ENCODE measurements at regions not wholly inside any gene's neighbourhood (a gene's known extent, or its start where the extent isn't known, plus 50 kb on each side); places are given as distances from the start of the nearest gene placed in this dataset.

DNA sequence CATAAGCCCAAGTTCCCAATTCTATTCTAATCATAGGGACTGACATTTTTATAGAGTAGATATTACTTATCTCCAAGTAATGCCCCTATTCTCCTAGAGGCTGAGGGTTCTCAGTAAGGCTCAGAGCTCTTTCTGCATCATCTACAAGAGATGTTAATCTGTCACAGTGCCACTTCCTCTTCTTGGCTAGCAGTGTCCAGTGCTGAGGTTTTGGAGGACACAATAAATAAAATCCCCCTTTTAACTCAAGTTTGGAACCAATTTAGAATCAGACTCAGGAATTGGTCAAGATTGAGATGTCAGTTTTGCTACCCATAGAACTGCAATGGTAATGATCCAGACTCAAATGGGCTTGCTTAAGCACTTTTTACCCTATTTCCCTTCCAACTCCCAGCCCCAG is 154.1 kb upstream of the ARID2 start:
- no peaks in the 10 kb centered on the region for H3F3A ChIP-seq (ENCODE audit: insufficient read depth, low read length)
- no peak overlapping the region for H3K27ac ChIP-seq (ENCODE audit: low read depth, low read length, poor library complexity, severe bottlenecking)
- H3K9me2 ChIP-seq (ENCODE audit: low read depth, low read length) = no peaks in the 10 kb centered on the region
- no peaks in the 10 kb centered on the region for H3K79me2 ChIP-seq (ENCODE audit: insufficient read depth, low read length)
- no peak overlapping the region for H2AFZ ChIP-seq (ENCODE audit: low read length)
- no peaks in the 10 kb centered on the region for H3K4me1 ChIP-seq (ENCODE audit: insufficient read depth, low read length, severe bottlenecking)
- no peak overlapping the region for H3K9ac ChIP-seq (ENCODE audit: low read length)
- H3K36me3 ChIP-seq (ENCODE audit: insufficient read depth, low read length) = no peaks in the 10 kb centered on the region
- TF ChIP-seq EZH2 (IDR thresholded peaks at IDR 0.05; ENCODE audit: borderline replicate concordance, low read length) = no peak
- TF ChIP-seq, protein P1, sequence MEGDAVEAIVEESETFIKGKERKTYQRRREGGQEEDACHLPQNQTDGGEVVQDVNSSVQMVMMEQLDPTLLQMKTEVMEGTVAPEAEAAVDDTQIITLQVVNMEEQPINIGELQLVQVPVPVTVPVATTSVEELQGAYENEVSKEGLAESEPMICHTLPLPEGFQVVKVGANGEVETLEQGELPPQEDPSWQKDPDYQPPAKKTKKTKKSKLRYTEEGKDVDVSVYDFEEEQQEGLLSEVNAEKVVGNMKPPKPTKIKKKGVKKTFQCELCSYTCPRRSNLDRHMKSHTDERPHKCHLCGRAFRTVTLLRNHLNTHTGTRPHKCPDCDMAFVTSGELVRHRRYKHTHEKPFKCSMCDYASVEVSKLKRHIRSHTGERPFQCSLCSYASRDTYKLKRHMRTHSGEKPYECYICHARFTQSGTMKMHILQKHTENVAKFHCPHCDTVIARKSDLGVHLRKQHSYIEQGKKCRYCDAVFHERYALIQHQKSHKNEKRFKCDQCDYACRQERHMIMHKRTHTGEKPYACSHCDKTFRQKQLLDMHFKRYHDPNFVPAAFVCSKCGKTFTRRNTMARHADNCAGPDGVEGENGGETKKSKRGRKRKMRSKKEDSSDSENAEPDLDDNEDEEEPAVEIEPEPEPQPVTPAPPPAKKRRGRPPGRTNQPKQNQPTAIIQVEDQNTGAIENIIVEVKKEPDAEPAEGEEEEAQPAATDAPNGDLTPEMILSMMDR (IDR thresholded peaks at IDR 0.05; ENCODE audit: low read length) = no peak
- no peaks in the 10 kb centered on the region for H3K27me3 ChIP-seq (ENCODE audit: insufficient read depth, low read length)
- no peak overlapping the region for H3K4me3 ChIP-seq (ENCODE audit: low read depth, low read length, poor library complexity, severe bottlenecking)
- H3K9me3 ChIP-seq (ENCODE audit: low read length) = no peaks in the 10 kb centered on the region
- no peak overlapping the region for H3K4me2 ChIP-seq (ENCODE audit: low read length)
- no peaks in the 10 kb centered on the region for H4K20me1 ChIP-seq (ENCODE audit: insufficient read depth, low read length)

DNA sequence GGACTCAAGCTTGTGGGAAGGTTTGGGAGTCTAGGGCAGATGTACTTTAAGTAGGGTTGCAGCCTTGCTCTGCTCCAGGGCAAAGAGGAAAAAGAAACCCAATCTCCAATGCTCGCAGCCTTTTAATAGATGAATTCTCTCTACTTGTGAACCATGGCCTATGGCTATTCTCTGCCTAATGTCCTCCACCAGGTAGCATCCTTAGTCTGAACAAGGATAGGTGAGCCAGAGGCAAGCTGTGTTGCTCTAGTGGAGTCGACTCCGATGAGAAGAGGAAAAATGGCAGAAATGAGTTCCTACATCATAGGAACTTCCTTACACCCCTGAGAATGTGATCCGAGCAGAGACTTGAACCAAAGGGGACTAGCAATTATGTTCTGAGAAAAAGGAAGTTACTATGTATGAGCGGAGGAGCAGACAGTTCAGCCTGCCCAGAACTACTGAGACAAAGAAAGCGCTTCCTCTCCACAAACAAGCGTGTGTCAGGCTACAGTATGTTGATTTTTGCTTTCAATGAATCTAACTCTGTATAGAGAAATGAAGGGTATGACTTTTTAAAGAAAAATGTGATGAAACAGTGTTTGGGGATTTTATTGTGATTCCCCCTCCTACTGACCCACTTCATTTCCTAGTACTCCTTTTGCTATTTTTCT is 153.6 kb upstream of the ARID2 start:
- Histone ChIP-seq H4K20me1 (ENCODE audit: insufficient read depth, low read length) (no peaks in the 10 kb centered on the region), H3K36me3 (ENCODE audit: insufficient read depth, low read length) (no peaks in the 10 kb centered on the region), H3F3A (ENCODE audit: insufficient read depth, low read length) (no peaks in the 10 kb centered on the region), H2AFZ (ENCODE audit: low read length) (no peak overlapping the region), H3K9me2 (ENCODE audit: low read depth, low read length) (no peaks in the 10 kb centered on the region), H3K79me2 (ENCODE audit: insufficient read depth, low read length) (no peaks in the 10 kb centered on the region), H3K9ac (ENCODE audit: low read length) (no peak overlapping the region), H3K4me3 (ENCODE audit: low read depth, low read length, poor library complexity, severe bottlenecking) (no peak overlapping the region), H3K4me2 (ENCODE audit: low read length) (no peak overlapping the region), H3K4me1 (ENCODE audit: insufficient read depth, low read length, severe bottlenecking) (no peaks in the 10 kb centered on the region), H3K9me3 (ENCODE audit: low read length) (no peaks in the 10 kb centered on the region), H3K27me3 (ENCODE audit: insufficient read depth, low read length) (no peaks in the 10 kb centered on the region), H3K27ac (ENCODE audit: low read depth, low read length, poor library complexity, severe bottlenecking) (no peak overlapping the region)
- no peak for TF ChIP-seq EZH2 (IDR thresholded peaks at IDR 0.05; ENCODE audit: borderline replicate concordance, low read length)
- TF ChIP-seq, protein P1 (IDR thresholded peaks at IDR 0.05; ENCODE audit: low read length) = no peak

DNA sequence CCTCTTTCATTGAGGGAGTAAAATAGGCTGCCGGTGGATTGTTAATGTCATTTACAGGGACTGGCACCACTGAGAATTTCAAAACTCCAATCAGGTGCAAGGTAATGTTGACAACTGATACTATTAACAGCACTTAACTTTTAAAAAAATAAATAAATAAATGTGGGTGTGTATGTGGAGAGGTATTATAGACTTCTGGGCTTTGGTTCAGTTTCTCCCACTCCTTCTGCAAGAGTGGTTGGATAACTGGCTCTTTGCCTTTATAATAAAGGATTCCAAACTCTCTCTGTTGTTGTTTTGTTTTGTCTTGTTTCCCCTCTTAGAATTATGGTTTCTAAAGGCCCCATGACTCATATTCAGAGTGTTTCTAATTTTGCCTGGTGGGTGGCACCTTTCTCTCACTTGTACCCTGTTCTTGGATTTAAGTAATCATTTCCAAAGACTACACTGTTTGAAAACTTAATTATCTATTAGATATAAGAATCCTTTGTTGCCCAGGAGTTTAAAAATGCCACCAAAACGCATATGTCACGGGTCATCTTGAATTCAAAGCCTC is 151.6 kb upstream of the ARID2 start:
- no peak overlapping the region for H3K9ac ChIP-seq (ENCODE audit: low read length)

More for the DNA sequence above, 151.6 kb upstream of the ARID2 start:
- Histone ChIP-seq H3K4me2 (ENCODE audit: low read length) (no peak overlapping the region), H4K20me1 (ENCODE audit: insufficient read depth, low read length) (no peaks in the 10 kb centered on the region), H2AFZ (ENCODE audit: low read length) (no peak overlapping the region), H3K9me2 (ENCODE audit: low read depth, low read length) (no peaks in the 10 kb centered on the region), H3K27me3 (ENCODE audit: insufficient read depth, low read length) (no peaks in the 10 kb centered on the region), H3K4me3 (ENCODE audit: low read depth, low read length, poor library complexity, severe bottlenecking) (no peak overlapping the region), H3K27ac (ENCODE audit: low read depth, low read length, poor library complexity, severe bottlenecking) (no peak overlapping the region), H3K9me3 (ENCODE audit: low read length) (no peaks in the 10 kb centered on the region), H3K79me2 (ENCODE audit: insufficient read depth, low read length) (no peaks in the 10 kb centered on the region), H3K36me3 (ENCODE audit: insufficient read depth, low read length) (no peaks in the 10 kb centered on the region), H3K4me1 (ENCODE audit: insufficient read depth, low read length, severe bottlenecking) (no peaks in the 10 kb centered on the region), H3F3A (ENCODE audit: insufficient read depth, low read length) (no peaks in the 10 kb centered on the region)
- TF ChIP-seq, protein P1 (IDR thresholded peaks at IDR 0.05; ENCODE audit: low read length) = no peak
- no peak for TF ChIP-seq EZH2 (IDR thresholded peaks at IDR 0.05; ENCODE audit: borderline replicate concordance, low read length)
